HL-60 (cell line): ENCODE measurements at regions not wholly inside any gene's neighbourhood (a gene's known extent, or its start where the extent isn't known, plus 50 kb on each side); places are given as distances from the start of the nearest gene placed in this dataset.

Experiments used
- DNase-seq, 2 experiments: peaks; one replicate each; pipeline ENCODE4 v3.0.0-alpha.2; 2010 to 2020; ENCODE audit warnings: low read depth in 1 of 2, low spot score in 1 of 2
- H3K27ac ChIP-seq: fragments of 250-450 bp; sonication (Bioruptor Pico); replicated peaks from 2 replicates; pipeline ENCODE4 v1.5.1; 2020; ENCODE audit warnings: mild to moderate bottlenecking, moderate library complexity
- H3K27me3 ChIP-seq: fragments of 250-450 bp; sonication (Bioruptor Pico); 2 replicates; pipeline ENCODE4 v1.5.1; 2021; ENCODE audit warnings: mild to moderate bottlenecking, moderate library complexity; ENCODE audit not compliant: insufficient read depth, poor library complexity, severe bottlenecking
- H3K4me3 ChIP-seq: replicated peaks from 2 replicates; pipeline ENCODE4 v1.5.1; 2011; ENCODE audit warnings: mild to moderate bottlenecking, control low read depth, low read length; ENCODE audit not compliant: insufficient read depth
- CTCF ChIP-seq: IDR thresholded peaks from one replicate; pipeline ENCODE4 v1.5.1; 2011; ENCODE audit warnings: low read length, control low read depth, inconsistent platforms; ENCODE audit not compliant: insufficient read depth
- GABPA ChIP-seq: IDR thresholded peaks from 2 replicates; pipeline ENCODE4 v1.6.1; 2012; ENCODE audit warnings: low read depth
- POLR2AphosphoS5 ChIP-seq: IDR thresholded peaks from 2 replicates; pipeline ENCODE4 v1.6.1; 2012; ENCODE audit warnings: low read depth
- REST ChIP-seq: IDR thresholded peaks from 2 replicates; pipeline ENCODE4 v1.6.1; 2012; ENCODE audit warnings: low read depth; ENCODE audit not compliant: insufficient replicate concordance
- SPI1 ChIP-seq: IDR thresholded peaks from 2 replicates; pipeline ENCODE4 v1.6.1; 2012; ENCODE audit warnings: low read depth, mild to moderate bottlenecking, borderline replicate concordance

GRCh38 chr10:58030208-58030607 lies 237.5 kb downstream of the IPMK start:
- Histone ChIP-seq H3K27ac (no peak overlapping the region), H3K4me3 (no peak overlapping the region), H3K27me3 (no peaks in the 10 kb centered on the region)
- TF ChIP-seq POLR2AphosphoS5 (no peak), REST (no peak), SPI1 (no peak), CTCF (no peak), GABPA (no peak)
- DNase-seq, result no peak

DNA sequence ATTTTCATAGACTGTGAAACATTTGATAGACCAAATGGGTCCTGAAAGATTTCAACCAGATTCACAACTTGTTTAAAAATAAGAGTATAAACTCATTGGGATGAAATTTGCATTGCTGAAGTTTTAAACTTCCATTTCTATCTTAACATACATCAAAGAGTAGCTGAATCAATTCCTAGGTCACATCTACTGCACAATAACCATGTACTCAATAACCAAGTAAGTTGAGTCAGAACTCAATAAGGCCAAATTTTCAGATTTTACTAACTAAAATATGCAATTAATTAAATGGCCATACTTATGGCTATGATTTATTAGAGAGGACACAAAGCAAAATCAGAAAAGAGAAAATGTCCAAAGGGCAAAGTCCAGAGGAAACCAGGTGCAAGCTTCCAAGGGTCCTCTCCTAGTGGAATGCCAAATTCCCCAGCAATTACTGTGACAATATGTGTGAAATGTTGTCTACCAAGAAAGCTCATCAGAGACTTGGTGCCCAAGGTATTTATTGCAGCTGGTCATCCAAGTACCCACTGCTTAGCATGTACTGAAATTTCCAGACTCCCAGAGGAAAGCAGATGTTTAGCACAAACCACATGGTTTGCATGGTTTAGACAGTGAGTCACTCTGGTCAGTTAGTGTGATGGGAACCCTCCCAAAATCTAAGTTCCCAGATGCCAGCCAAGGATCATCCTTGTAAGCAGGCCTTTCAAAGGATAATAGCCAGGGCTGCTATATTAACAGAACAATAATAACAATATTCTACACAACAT lies 238.9 kb downstream of the IPMK start:
- H3K27me3 ChIP-seq, result no peaks in the 10 kb centered on the region
- no peak for DNase-seq
- no peak overlapping the region for H3K27ac ChIP-seq
- TF ChIP-seq GABPA, result no peak
- no peak overlapping the region for H3K4me3 ChIP-seq

DNA sequence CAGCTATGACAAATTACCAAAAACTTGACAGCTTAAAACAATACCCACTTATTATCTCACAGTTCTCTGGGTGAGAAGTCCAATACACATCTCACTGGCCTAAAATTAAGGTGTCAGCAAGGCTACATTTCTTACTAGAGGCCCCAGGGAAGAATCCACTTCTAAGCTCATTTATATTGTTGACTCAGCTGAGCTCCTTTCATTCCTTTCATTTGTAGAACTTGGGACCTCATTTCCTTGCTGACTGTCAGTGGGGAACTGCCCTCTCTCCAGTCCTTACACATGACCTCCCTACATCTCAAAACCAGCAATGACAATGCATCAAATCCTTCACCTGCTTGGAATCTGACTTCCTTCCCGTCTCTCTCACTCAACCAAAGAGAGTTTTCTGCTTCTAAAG lies 240.3 kb downstream of the IPMK start:
- Histone ChIP-seq H3K4me3 (no peak overlapping the region), H3K27me3 (no peaks in the 10 kb centered on the region), H3K27ac (no peak overlapping the region)
- DNase-seq, result no peak
- no peak for TF ChIP-seq POLR2AphosphoS5
- no peak for TF ChIP-seq SPI1
- TF ChIP-seq CTCF, result no peak
- no peak for TF ChIP-seq GABPA
- TF ChIP-seq REST, result no peak

DNA sequence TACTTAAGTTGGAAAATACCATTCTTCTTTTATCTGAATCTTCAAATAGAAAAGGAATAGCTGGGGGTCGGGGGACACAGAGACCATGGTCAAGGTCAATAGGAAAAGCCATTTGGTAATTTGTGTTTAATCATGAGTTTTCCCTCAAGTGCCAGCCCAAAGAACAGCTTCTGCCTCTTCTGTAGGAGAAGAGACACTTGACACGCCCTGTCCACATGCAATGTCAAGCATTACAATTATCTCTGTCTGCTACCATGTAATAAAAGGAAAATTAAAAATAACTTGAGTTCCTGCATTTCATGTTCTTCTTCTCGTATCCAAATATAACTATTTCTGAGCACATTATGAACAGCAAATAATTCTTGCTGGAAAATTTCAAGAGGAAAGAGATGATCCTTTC lies 241.7 kb downstream of the IPMK start:
- H3K27me3 ChIP-seq, result no peaks in the 10 kb centered on the region
- no peak for DNase-seq
- no peak overlapping the region for H3K27ac ChIP-seq
- TF ChIP-seq SPI1, result no peak
- no peak for TF ChIP-seq CTCF
- TF ChIP-seq POLR2AphosphoS5, result no peak
- TF ChIP-seq GABPA, result no peak
- TF ChIP-seq REST, result no peak
- H3K4me3 ChIP-seq, result no peak overlapping the region
